Thoracic aorta (tissue), 2 donors: ENCODE measurements at regions not wholly inside any gene's neighbourhood (a gene's known extent, or its start where the extent isn't known, plus 50 kb on each side); places are given as distances from the start of the nearest gene placed in this dataset.

ENCODE experiments used
- ATAC-seq: fragments of 150-250 bp; one replicate; pipeline ENCODE4 v1.8.0; 2017; ENCODE audit warnings: low read depth; ENCODE audit not compliant: insufficient number of reproducible peaks, low FRiP score
- DNase-seq: peaks from one replicate; pipeline ENCODE4 v3.0.0-alpha.2; 2020; ENCODE audit warnings: low spot score
- H3K27ac ChIP-seq, 2 donors: fragments of 200-600 bp; sonication (generic); 1 replicate in 1 of 2; 2 replicates in 1 of 2; pipeline ENCODE4 v1.5.1; 2016; ENCODE audit warnings: mild to moderate bottlenecking in 2 of 2, moderate library complexity in 2 of 2
- H3K27me3 ChIP-seq: fragments of 200-600 bp; sonication (generic); replicated peaks from 2 replicates; pipeline ENCODE4 v1.6.0; 2016; ENCODE audit warnings: mild to moderate bottlenecking; ENCODE audit not compliant: insufficient read depth
- H3K36me3 ChIP-seq: fragments of 200-600 bp; sonication (generic); one replicate; pipeline ENCODE4 v1.5.1; 2016
- H3K4me1 ChIP-seq, 2 donors: fragments of 200-600 bp; sonication (generic); 1 replicate in 1 of 2; 2 replicates in 1 of 2; pipeline versions ENCODE4 v1.5.1 to v1.6.0; 2016; ENCODE audit warnings: low read depth in 2 of 2, mild to moderate bottlenecking in 1 of 2; ENCODE audit not compliant: control insufficient read depth in 1 of 2
- H3K4me3 ChIP-seq: fragments of 200-600 bp; sonication (generic); 2 replicates; pipeline ENCODE4 v1.5.1; 2016; ENCODE audit warnings: mild to moderate bottlenecking
- H3K9me3 ChIP-seq: fragments of 200-600 bp; sonication (generic); 2 replicates; pipeline ENCODE4 v1.5.1; 2016
- CTCF ChIP-seq: fragments of 200-600 bp; sonication (generic); IDR thresholded peaks from one replicate; pipeline ENCODE4 v1.5.1; 2019; ENCODE audit warnings: antibody characterized with exemption

- TF ChIP-seq CTCF, result no peak
- no peak for ATAC-seq
- DNase-seq, result no peak
These were observed 98.5 kb upstream of the ST8SIA3 start for GRCh38 chr18:57253903-57254302.

DNA sequence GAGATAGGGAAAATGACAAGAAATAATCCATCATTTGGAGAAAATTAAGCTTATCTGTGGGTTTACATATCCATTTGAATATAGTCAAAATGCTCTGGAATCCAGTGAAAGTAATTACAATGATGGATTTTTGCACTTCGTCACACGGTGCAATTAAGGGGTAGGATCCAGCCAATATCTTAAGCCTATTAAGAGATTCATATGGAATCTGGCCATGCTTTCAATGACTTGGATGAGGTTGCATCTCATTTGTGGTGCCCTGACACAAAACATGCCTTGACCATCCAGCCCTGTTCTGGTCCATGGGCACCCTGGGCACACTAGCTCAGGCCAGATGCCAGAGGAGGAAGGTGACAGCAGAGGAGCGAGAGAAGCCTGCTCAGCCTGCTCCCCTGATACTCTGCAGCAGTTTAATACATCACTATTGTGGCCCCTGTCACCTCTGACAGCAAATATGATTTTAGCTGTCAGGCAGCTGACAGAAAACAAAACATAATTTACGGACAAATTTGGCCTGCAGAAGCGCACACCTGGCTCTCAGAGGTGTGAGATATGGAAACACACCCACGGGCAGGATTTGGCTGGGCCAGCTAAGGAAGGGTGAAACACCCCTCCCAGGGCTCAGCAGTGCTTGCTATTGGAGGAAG lies 94.1 kb upstream of the ST8SIA3 start:
- Histone ChIP-seq H3K9me3 (no peaks in the 10 kb centered on the region), H3K36me3 (no peaks in the 10 kb centered on the region), H3K27me3 (no peaks in the 10 kb centered on the region), H3K27ac (no peak overlapping the region), H3K4me1 (no peaks in the 10 kb centered on the region), H3K4me3 (no peak overlapping the region)
- no peak for TF ChIP-seq CTCF
- DNase-seq (no peak), ATAC-seq (no peak)

More at GRCh38 chr18:57253903-57254302, 98.5 kb upstream of the ST8SIA3 start:
- H3K4me3 ChIP-seq, result no peak overlapping the region
- no peaks in the 10 kb centered on the region for H3K4me1 ChIP-seq
- H3K36me3 ChIP-seq, result no peaks in the 10 kb centered on the region
- no peak overlapping the region for H3K27ac ChIP-seq
- H3K9me3 ChIP-seq, result no peaks in the 10 kb centered on the region
- H3K27me3 ChIP-seq, result no peaks in the 10 kb centered on the region

GRCh38 chr18:57267368-57267925 lies 84.9 kb upstream of the ST8SIA3 start:
- no peak overlapping the region for H3K27ac ChIP-seq
- no peak for ATAC-seq
- no peak for TF ChIP-seq CTCF
- DNase-seq, result no peak
- no peaks in the 10 kb centered on the region for H3K9me3 ChIP-seq
- no peaks in the 10 kb centered on the region for H3K27me3 ChIP-seq
- no peaks in the 10 kb centered on the region for H3K36me3 ChIP-seq
- H3K4me1 ChIP-seq, result no peaks in the 10 kb centered on the region
- no peak overlapping the region for H3K4me3 ChIP-seq

- DNase-seq, result no peak
- no peak overlapping the region for H3K4me3 ChIP-seq
- H3K27me3 ChIP-seq, result no peaks in the 10 kb centered on the region
- no peaks in the 10 kb centered on the region for H3K36me3 ChIP-seq
- ATAC-seq, result no peak
- H3K9me3 ChIP-seq, result no peaks in the 10 kb centered on the region
- H3K27ac ChIP-seq, result no peak overlapping the region
- TF ChIP-seq CTCF, result no peak
- no peaks in the 10 kb centered on the region for H3K4me1 ChIP-seq
These were observed 82.6 kb upstream of the ST8SIA3 start for GRCh38 chr18:57269756-57270155.

DNA sequence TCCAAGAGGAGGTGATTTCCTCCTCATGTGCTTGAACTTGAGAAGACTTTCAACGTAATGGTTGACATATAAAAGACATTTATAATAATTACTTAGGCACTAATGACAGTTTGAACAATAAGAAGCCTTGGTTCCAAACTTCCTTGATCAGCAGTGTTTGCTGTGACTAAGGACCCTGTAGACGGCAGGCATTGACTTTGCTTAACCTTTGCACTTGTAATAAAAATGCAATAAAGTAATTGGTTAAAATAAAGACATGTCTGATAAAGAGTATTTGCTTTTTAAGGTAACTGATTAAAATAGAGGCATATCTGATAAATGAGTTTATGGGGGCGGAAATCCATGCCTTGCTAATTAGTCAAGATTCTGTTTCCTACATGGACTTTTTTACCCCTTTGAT lies 82.2 kb upstream of the ST8SIA3 start:
- Histone ChIP-seq H3K4me3 (no peak overlapping the region), H3K27ac (no peak overlapping the region), H3K27me3 (no peaks in the 10 kb centered on the region), H3K4me1 (no peaks in the 10 kb centered on the region), H3K36me3 (no peaks in the 10 kb centered on the region), H3K9me3 (no peaks in the 10 kb centered on the region)
- no peak for DNase-seq
- no peak for ATAC-seq
- TF ChIP-seq CTCF, result no peak
